Activated naive CD4-positive, alpha-beta T cell treated with anti-CD3 and anti-CD28 coated beads, Interleukin-2, amount 50 U/mL, for 24 hours (primary cell): ENCODE measurements at regions not wholly inside any gene's neighbourhood (a gene's known extent, or its start where the extent isn't known, plus 50 kb on each side); places are given as distances from the start of the nearest gene placed in this dataset.

Source experiments
- H3K27ac Mint-ChIP-seq: one replicate; pipeline ENCODE4 v1.8.0; 2021; ENCODE audit warnings: mild to moderate bottlenecking, mixed read lengths
- H3K27me3 Mint-ChIP-seq: one replicate; pipeline ENCODE4 v1.8.0; 2021; ENCODE audit warnings: mixed read lengths
- H3K36me3 Mint-ChIP-seq: one replicate; pipeline ENCODE4 v1.8.0; 2021; ENCODE audit warnings: mixed read lengths
- H3K4me1 Mint-ChIP-seq: one replicate; pipeline ENCODE4 v1.8.0; 2021; ENCODE audit warnings: mixed read lengths
- H3K4me3 Mint-ChIP-seq: one replicate; pipeline ENCODE4 v1.8.0; 2021; ENCODE audit warnings: mild to moderate bottlenecking, mixed read lengths
- H3K9me3 Mint-ChIP-seq: one replicate; pipeline ENCODE4 v1.8.0; 2021; ENCODE audit warnings: mixed read lengths

DNA sequence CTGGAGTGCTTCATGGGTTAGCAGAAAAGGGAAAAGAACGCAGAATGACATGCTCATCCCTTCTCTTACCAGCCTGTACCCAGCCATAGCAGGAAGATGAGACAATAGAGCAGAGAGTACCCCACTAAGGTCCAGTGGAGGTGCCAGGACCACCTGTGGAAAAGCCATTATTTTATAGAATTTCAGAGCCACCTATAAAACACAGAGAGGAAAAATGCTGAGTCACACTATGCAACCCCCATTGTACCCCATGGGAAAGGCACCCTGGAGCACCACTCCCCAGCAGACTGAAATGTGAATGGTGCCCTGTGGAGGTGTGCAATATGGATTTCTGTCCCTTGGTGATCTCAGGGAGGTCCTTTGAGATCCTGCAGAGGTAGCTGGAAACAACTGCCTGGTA lies 97.2 kb downstream of the HES1 start:
- H3K27ac Mint-ChIP-seq, result no peak overlapping the region
- H3K4me1 Mint-ChIP-seq, result no peaks in the 10 kb centered on the region
- peaks cover 2% of the 10 kb centered on the region for H3K36me3 Mint-ChIP-seq
- peaks cover 1% of the 10 kb centered on the region for H3K27me3 Mint-ChIP-seq
- H3K9me3 Mint-ChIP-seq, result no peaks in the 10 kb centered on the region
- no peak overlapping the region for H3K4me3 Mint-ChIP-seq

DNA sequence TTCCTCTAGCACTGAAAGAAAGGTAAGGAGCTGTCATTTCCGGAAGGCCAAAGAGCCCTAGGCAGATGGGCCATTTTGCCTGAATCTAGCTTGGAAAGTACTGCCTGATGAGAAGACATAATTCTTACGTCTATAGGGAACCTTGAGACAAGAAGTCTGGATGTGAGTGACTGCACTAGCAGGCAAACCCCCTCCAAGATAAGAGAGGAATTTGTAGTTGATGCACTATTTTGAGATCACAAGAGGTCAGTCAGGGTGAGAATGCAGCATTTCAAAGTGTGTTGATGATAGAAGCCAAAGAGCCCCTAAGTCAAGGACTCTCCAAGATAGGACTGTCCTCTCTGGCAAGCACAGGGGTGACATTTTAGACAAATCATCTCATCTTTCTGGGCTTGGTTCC lies 99.2 kb downstream of the HES1 start:
- H3K4me3 Mint-ChIP-seq, result no peak overlapping the region
- H3K4me1 Mint-ChIP-seq, result no peaks in the 10 kb centered on the region
- peaks cover 2% of the 10 kb centered on the region for H3K36me3 Mint-ChIP-seq
- peaks cover 1% of the 10 kb centered on the region for H3K27me3 Mint-ChIP-seq
- no peaks in the 10 kb centered on the region for H3K9me3 Mint-ChIP-seq
- H3K27ac Mint-ChIP-seq, result no peak overlapping the region

DNA sequence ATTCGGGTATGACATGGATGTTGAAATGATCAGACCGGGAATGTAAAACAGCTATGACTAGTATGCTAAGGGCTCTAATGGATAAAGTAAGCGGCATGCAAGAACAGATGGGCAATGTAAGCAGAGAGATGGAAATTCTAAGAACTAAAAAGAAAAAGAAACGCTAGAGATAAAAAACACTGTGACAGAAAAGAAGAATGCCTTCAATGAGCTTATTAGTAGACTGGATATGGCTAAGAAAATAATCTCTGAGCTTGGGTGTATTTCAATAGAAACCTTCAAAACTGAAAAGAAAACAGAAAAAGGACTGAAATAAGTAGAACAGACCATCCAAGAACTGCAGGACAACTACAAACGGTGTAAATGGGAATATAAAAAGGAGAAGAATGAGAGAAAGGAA lies 101.2 kb downstream of the HES1 start:
- H3K4me3 Mint-ChIP-seq, result no peak overlapping the region
- no peak overlapping the region for H3K27ac Mint-ChIP-seq
- H3K27me3 Mint-ChIP-seq, result peaks cover 1% of the 10 kb centered on the region
- H3K36me3 Mint-ChIP-seq, result peaks cover 2% of the 10 kb centered on the region
- H3K4me1 Mint-ChIP-seq, result no peaks in the 10 kb centered on the region
- H3K9me3 Mint-ChIP-seq, result no peaks in the 10 kb centered on the region

DNA sequence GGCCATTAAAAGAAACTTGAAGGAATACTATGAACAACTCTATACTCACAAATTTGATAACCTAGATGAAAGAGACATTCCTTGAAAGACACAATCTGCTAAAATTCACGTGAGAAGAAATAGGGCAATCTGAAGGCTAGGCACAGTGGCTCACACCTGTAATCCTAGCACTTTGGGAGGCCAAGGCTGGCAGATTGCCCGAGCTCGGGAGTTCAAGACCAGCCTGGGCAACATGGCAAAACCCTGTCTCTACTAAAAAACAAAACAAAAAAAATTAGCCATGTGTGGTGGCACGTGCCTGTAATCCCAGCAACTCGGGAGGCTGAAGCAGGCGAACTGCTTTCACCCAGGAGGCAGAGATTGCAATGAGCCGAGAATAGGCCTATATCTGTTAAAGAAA lies 104.8 kb downstream of the HES1 start:
- Mint-ChIP-seq H3K36me3 (peaks cover 2% of the 10 kb centered on the region), H3K4me3 (no peak overlapping the region), H3K9me3 (no peaks in the 10 kb centered on the region), H3K27me3 (no peaks in the 10 kb centered on the region), H3K27ac (no peak overlapping the region), H3K4me1 (no peaks in the 10 kb centered on the region)

DNA sequence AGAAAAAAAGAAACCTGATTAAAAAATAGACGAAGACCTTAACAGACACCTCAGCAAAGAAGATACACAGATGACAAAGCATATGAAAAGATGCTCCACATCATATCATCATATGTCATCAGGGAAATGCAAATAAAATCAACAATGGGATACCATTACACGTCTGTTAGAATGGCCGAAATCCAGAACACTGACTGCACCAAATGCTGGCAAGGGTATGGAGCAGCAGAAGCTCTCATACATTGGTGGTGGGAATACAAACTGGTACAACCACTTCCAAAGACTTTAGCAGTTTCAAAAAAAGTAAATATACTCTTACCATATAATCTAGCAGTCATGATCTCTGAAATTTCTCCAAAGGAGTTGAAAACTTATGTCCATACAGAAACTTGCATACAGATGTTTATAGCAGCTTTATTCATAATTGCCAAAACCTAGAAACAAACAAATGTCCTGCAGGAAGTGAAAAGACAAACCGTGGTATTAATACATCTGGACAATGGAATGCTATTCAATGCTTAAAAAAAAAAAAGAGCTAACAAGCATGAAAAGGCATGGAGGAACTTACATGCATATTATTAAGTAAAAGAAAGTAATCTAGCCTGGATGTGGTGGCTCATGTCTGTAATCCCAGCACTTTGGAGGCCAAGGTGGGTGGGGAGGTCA lies 107.4 kb downstream of the HES1 start:
- H3K27me3 Mint-ChIP-seq, result no peaks in the 10 kb centered on the region
- H3K4me1 Mint-ChIP-seq, result no peaks in the 10 kb centered on the region
- H3K27ac Mint-ChIP-seq, result no peak overlapping the region
- no peak overlapping the region for H3K4me3 Mint-ChIP-seq
- H3K36me3 Mint-ChIP-seq, result no peaks in the 10 kb centered on the region
- H3K9me3 Mint-ChIP-seq, result no peaks in the 10 kb centered on the region

DNA sequence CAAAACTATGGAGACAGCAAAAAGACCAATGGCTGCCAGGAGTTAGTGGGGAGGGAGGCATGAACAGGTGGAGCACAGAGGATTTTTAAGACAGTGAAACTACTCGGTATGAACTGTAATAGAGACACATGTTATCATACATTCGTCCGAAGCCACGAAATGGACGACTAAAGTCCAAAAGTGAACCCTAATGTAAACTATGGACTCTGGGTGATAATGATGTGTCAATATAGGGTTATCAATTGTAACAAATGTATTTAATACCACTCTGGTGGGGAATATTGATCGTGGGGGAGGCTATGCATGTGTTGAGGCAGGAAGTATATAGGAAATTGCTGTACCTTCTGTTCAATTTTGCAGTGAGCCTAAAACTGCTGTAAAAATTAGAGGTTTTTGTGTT lies 107.0 kb downstream of the CPN2 start:
- H3K27ac Mint-ChIP-seq, result no peak overlapping the region
- no peaks in the 10 kb centered on the region for H3K27me3 Mint-ChIP-seq
- H3K4me1 Mint-ChIP-seq, result no peaks in the 10 kb centered on the region
- no peaks in the 10 kb centered on the region for H3K36me3 Mint-ChIP-seq
- H3K9me3 Mint-ChIP-seq, result no peaks in the 10 kb centered on the region
- H3K4me3 Mint-ChIP-seq, result no peak overlapping the region

DNA sequence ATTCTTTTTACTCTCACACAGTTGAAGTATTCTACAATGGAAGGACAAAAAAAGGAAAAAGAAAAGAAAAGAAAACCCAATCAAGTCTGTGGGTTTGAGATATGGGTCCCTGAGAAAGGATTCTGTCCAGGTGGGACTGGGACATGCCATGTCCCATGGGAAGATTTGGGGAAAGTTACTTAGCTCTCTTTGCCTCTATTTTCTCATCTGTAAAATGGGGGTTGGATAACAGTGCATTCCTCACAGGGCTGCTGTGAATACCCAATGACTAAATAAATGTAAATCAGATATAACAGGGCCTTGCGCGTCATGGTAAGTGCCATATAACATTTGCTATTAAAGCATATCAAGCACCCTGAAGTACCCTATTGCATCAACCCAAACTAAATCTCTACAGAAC lies 105.7 kb downstream of the CPN2 start:
- Mint-ChIP-seq H3K4me1 (no peaks in the 10 kb centered on the region), H3K9me3 (no peaks in the 10 kb centered on the region), H3K36me3 (no peaks in the 10 kb centered on the region), H3K27ac (no peak overlapping the region), H3K4me3 (no peak overlapping the region), H3K27me3 (no peaks in the 10 kb centered on the region)

DNA sequence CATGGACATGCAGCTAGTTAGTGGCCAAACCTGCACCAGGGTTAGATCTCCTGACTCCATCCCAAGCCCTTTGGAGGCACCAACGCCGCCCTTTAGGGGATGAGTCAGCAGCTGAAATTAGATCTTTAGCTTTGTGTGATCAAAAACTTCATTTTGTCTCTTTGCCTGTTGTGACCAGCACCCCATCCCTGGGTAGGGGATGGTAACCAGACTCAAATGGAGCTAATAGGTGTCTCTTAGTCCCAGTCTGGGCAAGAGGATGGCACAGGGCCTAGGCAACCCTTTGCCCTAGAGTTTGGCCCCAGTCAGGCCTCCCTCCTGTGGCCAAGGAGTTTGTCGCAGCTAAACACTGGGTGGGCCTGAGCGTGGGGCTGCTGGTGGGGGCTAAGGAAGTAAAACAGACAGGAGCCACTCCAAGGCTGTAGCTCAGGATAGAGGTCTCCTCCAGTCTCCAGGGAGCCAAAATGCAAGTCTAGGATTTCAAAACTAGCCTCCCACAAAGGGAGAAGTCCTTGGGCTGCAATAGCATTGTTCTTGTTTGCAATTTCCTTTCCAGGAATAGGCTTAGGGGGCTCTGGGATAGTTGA lies 105.1 kb downstream of the CPN2 start:
- no peaks in the 10 kb centered on the region for H3K4me1 Mint-ChIP-seq
- no peaks in the 10 kb centered on the region for H3K9me3 Mint-ChIP-seq
- H3K27ac Mint-ChIP-seq, result no peak overlapping the region
- no peaks in the 10 kb centered on the region for H3K27me3 Mint-ChIP-seq
- H3K36me3 Mint-ChIP-seq, result no peaks in the 10 kb centered on the region
- H3K4me3 Mint-ChIP-seq, result no peak overlapping the region

DNA sequence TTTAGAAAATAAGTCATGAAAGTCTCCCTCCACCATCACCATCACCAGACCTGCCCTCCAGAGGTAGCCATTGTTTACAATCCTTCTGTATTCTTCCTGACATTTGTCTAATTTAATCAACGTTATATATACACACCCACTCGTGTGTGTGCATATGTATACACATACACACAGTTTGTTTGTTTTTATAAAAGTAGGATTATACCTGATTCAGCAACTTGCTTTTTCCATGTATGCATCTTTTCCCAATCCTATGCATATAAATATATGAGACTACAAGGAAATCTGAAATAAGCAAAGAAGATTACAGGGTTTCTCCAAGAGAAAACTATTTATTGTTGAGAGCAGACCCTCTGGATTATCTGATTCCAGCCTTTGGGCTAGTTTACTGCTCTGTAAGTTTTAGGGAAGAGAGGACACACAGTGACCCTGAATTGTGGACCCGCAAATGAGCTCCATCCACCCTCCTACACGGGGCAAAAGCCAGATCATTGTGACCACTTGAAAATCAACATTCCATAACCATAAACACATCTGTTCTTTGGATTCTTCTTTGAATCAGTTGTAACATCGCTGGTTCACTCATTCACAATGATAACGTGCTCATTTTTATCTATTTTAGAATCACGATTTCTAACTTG lies 104.3 kb downstream of the CPN2 start:
- no peaks in the 10 kb centered on the region for H3K27me3 Mint-ChIP-seq
- no peak overlapping the region for H3K4me3 Mint-ChIP-seq
- H3K36me3 Mint-ChIP-seq, result no peaks in the 10 kb centered on the region
- H3K4me1 Mint-ChIP-seq, result no peaks in the 10 kb centered on the region
- no peaks in the 10 kb centered on the region for H3K9me3 Mint-ChIP-seq
- no peak overlapping the region for H3K27ac Mint-ChIP-seq

DNA sequence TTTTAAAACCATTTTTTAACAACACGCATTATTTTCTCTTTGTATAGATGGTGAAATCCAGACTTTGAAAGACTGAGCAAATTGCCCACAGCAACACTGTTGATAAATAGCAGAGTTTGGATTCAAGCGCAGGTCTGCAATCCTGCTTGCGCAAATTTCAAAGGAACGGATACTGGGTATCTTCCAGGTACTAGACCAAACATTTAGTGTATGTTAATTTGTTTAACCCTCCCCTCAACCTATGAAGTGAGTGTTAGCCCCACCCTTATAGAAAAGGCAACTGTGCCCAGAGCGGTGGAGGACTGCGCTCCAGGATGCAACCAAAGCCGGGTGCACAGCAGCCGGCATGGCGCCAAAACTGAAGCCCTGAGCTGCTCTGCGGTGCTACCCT lies 103.8 kb downstream of the CPN2 start:
- H3K9me3 Mint-ChIP-seq, result no peaks in the 10 kb centered on the region
- H3K36me3 Mint-ChIP-seq, result no peaks in the 10 kb centered on the region
- H3K27ac Mint-ChIP-seq, result no peak overlapping the region
- H3K4me1 Mint-ChIP-seq, result no peaks in the 10 kb centered on the region
- no peaks in the 10 kb centered on the region for H3K27me3 Mint-ChIP-seq
- H3K4me3 Mint-ChIP-seq, result no peak overlapping the region

DNA sequence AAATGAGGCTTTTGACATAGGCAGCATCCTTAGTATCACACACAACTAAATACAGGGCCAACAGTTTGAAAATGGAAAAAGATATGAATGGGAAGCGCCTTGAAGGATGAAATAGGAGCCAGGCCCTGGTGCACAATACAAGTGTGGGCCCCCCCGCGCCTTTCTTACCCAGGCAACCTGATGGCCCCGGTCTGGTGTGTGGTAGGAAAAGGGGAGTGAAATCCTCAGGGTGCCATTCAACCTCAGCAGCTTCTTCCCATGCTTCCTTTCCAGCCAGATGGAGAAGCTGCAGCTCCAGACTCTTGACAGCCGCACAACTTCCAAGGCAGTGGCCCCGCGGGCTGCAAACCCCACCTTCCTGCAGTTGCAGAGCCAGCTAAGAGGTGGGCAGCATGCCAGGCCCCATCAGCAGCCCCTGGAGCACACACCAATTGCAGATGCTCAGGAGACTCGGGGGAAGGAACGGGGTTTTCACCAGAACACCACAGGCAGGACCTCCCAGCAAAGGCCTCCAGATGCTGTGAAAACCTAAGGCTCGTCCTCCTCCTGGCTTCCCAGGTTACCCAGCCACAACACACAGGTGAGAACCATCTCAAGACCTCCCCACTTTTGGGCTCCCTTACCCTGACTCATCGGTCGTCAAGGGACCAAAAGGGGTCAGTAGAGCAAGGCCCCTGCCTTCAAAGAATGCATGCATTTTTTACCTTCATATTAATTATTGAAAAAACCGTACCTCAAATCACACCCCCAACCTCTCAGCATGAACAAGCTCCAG lies 101.6 kb downstream of the CPN2 start:
- Mint-ChIP-seq H3K27ac (no peak overlapping the region), H3K9me3 (no peaks in the 10 kb centered on the region), H3K4me3 (no peak overlapping the region), H3K4me1 (peaks cover 10% of the 10 kb centered on the region), H3K27me3 (no peaks in the 10 kb centered on the region), H3K36me3 (no peaks in the 10 kb centered on the region)

DNA sequence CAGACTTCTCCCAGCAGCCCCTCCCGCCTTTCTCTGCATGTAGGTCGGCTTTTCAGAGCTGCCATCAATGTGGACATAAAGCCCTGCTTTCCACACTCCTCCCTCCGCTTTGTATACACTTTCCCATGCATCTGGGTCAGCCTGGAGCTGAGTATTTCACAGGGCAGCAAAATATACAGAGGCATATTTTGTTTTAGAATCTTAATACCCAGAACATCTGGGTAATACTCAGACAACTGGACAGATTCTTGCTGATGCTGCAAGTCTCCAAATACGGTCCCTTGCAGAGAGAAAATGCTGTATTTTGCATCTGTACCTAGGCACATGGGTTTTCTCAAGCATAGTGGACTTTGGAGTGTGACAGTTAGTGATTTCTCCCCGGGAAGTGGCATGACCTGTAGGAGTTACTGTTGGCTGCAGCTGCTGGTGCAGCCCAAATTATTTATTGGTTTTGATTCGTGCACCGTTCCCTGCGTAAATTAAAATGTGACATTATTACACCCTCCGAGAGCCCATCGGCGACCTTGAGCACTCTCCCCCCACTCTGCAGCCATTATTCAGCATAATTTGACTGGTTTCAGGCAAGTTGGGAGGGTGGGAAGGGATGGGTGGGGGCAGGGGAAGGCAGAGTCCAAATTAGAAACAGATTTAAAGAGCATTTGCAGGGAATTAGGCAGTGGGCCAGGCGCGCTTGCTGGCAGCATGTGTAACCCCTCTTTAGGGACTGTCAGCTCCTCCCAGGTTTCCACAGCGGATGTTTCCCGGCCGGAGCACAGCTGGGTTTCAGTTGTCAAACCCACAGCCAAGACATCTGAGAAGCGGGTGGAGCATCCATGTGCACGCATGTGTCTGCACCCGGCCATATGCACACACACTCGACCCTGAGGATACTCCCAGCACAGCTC lies 100.8 kb downstream of the CPN2 start:
- Mint-ChIP-seq H3K4me3 (no peak overlapping the region), H3K4me1 (peaks cover 15% of the 10 kb centered on the region), H3K27ac (no peak overlapping the region), H3K9me3 (no peaks in the 10 kb centered on the region), H3K36me3 (no peaks in the 10 kb centered on the region), H3K27me3 (no peaks in the 10 kb centered on the region)

DNA sequence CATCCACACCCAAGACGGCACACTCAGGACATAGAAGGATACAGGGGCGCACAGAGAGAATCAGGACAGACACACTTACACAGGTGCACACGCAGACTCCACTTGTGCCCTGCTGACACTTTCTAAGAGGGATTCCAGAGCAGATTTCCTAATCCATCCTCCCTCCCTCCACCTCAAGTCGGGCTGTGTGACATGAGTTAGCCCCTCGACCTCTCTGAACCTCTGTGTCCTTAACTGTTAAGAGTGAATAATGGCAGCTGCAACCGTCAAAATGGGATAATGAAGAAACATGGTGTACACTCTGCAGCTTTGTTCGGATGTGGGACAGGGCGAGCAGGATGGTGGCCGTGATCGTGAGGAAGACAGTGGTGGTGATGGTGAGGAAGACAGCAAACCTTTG lies 100.1 kb downstream of the CPN2 start:
- no peaks in the 10 kb centered on the region for H3K27me3 Mint-ChIP-seq
- H3K9me3 Mint-ChIP-seq, result no peaks in the 10 kb centered on the region
- H3K4me1 Mint-ChIP-seq, result peaks cover 21% of the 10 kb centered on the region
- no peak overlapping the region for H3K4me3 Mint-ChIP-seq
- H3K36me3 Mint-ChIP-seq, result no peaks in the 10 kb centered on the region
- H3K27ac Mint-ChIP-seq, result no peak overlapping the region

DNA sequence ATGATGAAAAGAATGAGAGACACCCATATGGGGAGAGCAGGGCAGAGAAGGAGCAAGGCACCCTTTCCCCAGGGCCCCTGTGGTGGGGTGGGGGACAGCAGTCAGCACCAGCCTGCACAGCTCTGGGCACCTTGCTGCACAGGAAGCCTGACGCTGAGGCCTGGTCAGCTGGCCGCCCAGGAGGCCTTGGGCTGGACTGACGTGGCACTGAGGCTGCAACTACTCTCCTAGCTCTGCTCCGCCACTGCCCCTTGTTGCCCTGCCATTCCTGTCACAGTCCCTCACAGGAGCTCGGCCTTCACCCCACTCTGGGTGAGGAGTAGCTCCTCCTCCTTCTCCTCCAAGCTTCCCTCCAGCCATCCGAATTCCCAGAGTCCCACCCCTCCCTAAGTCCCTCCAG lies 99.7 kb downstream of the CPN2 start:
- Mint-ChIP-seq H3K9me3 (no peaks in the 10 kb centered on the region), H3K27ac (no peak overlapping the region), H3K27me3 (no peaks in the 10 kb centered on the region), H3K36me3 (no peaks in the 10 kb centered on the region), H3K4me3 (no peak overlapping the region), H3K4me1 (peaks cover 26% of the 10 kb centered on the region)

DNA sequence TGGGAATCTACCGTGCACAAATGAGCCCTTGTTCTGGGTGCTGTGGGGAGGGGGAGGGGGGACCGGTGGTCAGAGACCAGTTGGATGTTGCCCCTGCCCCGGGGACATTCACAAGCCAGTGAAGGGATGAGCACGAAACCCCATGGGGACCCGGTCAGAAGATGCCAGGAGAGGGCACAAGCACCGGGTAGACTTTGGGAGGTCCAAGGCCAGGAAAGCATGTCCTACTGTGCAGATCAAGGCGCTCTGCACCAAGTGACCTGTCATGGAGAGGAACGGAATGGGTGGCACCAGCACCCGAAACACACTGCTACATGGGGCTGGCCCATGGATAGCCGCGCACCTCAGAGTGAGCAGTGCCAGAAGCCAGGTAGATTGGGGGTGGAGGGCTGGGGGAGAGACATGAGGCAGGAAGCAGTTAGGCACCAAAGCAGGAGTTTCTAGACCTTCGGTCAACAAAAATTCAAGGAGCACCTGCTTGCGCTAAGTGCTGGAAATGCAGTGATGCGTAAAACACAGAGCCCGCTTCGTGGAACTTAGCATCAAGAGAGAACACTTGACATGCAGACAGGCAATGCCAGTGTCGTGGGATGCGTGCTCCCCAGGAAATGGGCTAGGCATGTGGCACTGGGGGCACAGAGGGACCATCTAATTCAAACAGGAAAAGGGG lies 99.1 kb downstream of the CPN2 start:
- Mint-ChIP-seq H3K27me3 (no peaks in the 10 kb centered on the region), H3K4me1 (peaks cover 28% of the 10 kb centered on the region), H3K27ac (no peak overlapping the region), H3K36me3 (no peaks in the 10 kb centered on the region), H3K4me3 (no peak overlapping the region), H3K9me3 (no peaks in the 10 kb centered on the region)
